HepG2 (cell line): ENCODE measurements at regions not wholly inside any gene's neighbourhood (a gene's known extent, or its start where the extent isn't known, plus 50 kb on each side); places are given as distances from the start of the nearest gene placed in this dataset.

Source experiments
- CEBPZ ChIP-seq: IDR thresholded peaks from 2 replicates; pipeline ENCODE4 v1.6.1; 2012; ENCODE audit warnings: low read length, improper control_type of control experiment
- CTCF ChIP-seq: sonication (generic); formaldehyde crosslinking; IDR thresholded peaks from 2 replicates; pipeline ENCODE4 v1.5.0; 2020; ENCODE audit warnings: mild to moderate bottlenecking, missing genetic modification reagents, moderate library complexity
- ETS1 ChIP-seq: sonication (generic); formaldehyde crosslinking; IDR thresholded peaks from 2 replicates; pipeline ENCODE4 v1.4.0; 2020; ENCODE audit warnings: missing genetic modification reagents
- PAX8 ChIP-seq: sonication (generic); formaldehyde crosslinking; IDR thresholded peaks from 2 replicates; pipeline ENCODE4 v1.8.0; 2022; ENCODE audit warnings: mild to moderate bottlenecking, missing genetic modification reagents, borderline replicate concordance
- POLR2A ChIP-seq, 2 experiments: IDR thresholded peaks; 2 replicates each; pipeline ENCODE4 v1.6.1; 2011; ENCODE audit warnings: low read depth in 2 of 2, low read length in 2 of 2, mild to moderate bottlenecking in 1 of 2, moderate library complexity in 1 of 2; ENCODE audit not compliant: insufficient read depth in 1 of 2
- TCF12 ChIP-seq, 2 experiments: fragments of 450-650 bp in 1 of 2; sonication (generic) in 1 of 2; formaldehyde crosslinking in 1 of 2; IDR thresholded peaks; 2 replicates each; pipeline versions ENCODE4 v1.6.1 to v1.8.0; 2017 to 2022; ENCODE audit warnings: antibody characterized with exemption in 1 of 2, mild to moderate bottlenecking in 1 of 2, missing genetic modification reagents in 1 of 2, moderate library complexity in 1 of 2
- ZC3H13 ChIP-seq: sonication (generic); formaldehyde crosslinking; IDR thresholded peaks from 2 replicates; pipeline ENCODE4 v1.8.1; 2023; ENCODE audit warnings: mild to moderate bottlenecking, missing genetic modification reagents, moderate library complexity
- ZNF274 ChIP-seq: sonication (generic); formaldehyde crosslinking; IDR thresholded peaks from 2 replicates; pipeline ENCODE4 v1.5.1; 2020; ENCODE audit warnings: mild to moderate bottlenecking, missing genetic modification reagents
- ZNF362 ChIP-seq: sonication (generic); formaldehyde crosslinking; IDR thresholded peaks from 2 replicates; pipeline ENCODE4 v1.4.0; 2020; ENCODE audit warnings: missing genetic modification reagents, mild to moderate bottlenecking, borderline replicate concordance

- TF ChIP-seq ZNF362 (CRISPR knock-in tag), result no peak
- TF ChIP-seq CTCF (CRISPR knock-in tag), result no peak
- no peak for TF ChIP-seq CEBPZ
- no peak for TF ChIP-seq ZC3H13
- TF ChIP-seq ETS1 (CRISPR knock-in tag), result no peak
- TF ChIP-seq TCF12 (IDR thresholded peaks at IDR 0.05), result no peak
- no peak for TF ChIP-seq TCF12 (CRISPR knock-in tag; IDR thresholded peaks at IDR 0.05)
- no peak for TF ChIP-seq POLR2A (IDR thresholded peaks at IDR 0.05; ENCODE audit: insufficient read depth in 1 of 2, low read depth in 2 of 2, low read length in 2 of 2)
- no peak for TF ChIP-seq PAX8 (CRISPR knock-in tag)
- TF ChIP-seq ZNF274 (CRISPR knock-in tag), result no peak
Observed at GRCh38 chr7:119685906-119686305, 587.1 kb upstream of the KCND2 start.
